ENCODE measurements at regions not wholly inside any gene's neighbourhood (a gene's known extent, or its start where the extent isn't known, plus 50 kb on each side); places are given as distances from the start of the nearest gene placed in this dataset.

- DNase-seq, result no peak
- H3K9me3 ChIP-seq (ENCODE audit: severe bottlenecking), result no peaks in the 10 kb centered on the region
- H3K4me3 ChIP-seq (ENCODE audit: low read depth, low read length), result no peak overlapping the region
- H3K36me3 ChIP-seq, result no peaks in the 10 kb centered on the region
- TF ChIP-seq, protein P1, sequence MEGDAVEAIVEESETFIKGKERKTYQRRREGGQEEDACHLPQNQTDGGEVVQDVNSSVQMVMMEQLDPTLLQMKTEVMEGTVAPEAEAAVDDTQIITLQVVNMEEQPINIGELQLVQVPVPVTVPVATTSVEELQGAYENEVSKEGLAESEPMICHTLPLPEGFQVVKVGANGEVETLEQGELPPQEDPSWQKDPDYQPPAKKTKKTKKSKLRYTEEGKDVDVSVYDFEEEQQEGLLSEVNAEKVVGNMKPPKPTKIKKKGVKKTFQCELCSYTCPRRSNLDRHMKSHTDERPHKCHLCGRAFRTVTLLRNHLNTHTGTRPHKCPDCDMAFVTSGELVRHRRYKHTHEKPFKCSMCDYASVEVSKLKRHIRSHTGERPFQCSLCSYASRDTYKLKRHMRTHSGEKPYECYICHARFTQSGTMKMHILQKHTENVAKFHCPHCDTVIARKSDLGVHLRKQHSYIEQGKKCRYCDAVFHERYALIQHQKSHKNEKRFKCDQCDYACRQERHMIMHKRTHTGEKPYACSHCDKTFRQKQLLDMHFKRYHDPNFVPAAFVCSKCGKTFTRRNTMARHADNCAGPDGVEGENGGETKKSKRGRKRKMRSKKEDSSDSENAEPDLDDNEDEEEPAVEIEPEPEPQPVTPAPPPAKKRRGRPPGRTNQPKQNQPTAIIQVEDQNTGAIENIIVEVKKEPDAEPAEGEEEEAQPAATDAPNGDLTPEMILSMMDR (IDR thresholded peaks at IDR 0.05; ENCODE audit: low read depth, low read length), result no peak
- H3K27me3 ChIP-seq (ENCODE audit: insufficient read depth, low read depth, severe bottlenecking), result no peaks in the 10 kb centered on the region
- H3K27ac ChIP-seq, result no peak overlapping the region
These were observed 811.6 kb upstream of the ARGLU1 start for GRCh38 chr13:107379407-107380155.

DNA sequence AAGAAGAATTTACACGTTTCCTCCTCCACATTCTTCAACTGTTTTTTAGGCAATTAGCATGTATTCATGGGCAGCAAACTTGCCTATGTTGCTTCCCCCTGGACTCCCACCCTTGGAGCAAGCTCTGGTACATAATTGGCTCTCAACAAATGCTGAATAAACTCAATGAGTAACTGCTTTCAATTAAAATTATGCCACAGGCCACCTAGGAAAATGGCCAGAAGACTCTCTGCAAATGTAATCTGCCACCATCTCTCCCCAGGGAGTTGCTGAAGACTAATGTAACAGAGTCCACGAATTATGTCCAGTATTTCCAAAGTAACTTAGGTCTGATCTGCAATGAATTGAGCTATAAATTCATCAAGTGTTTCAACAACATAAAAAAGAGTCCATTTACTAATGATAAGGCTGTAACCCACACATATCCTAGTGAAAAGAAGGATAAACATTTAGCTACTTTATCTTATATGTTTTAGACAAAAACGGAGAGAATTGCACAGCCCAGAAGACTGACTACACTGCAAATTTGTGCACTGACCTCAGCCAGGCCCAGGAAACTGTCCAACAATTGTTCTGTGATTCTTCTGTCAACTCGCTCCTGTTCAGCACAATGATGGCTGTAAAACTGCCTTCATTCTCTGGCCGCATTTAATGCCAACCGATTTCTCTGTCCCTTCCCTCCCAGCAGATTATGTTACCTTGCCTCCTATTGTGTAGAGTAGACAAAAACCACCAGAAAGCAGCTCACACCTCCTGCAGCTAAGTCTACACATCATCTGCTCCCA is 808.6 kb upstream of the ARGLU1 start:
- Histone ChIP-seq H3K4me3 (ENCODE audit: low read depth, low read length) (no peak overlapping the region), H3K27ac (no peak overlapping the region), H3K36me3 (no peaks in the 10 kb centered on the region), H3K27me3 (ENCODE audit: insufficient read depth, low read depth, severe bottlenecking) (no peaks in the 10 kb centered on the region), H3K9me3 (ENCODE audit: severe bottlenecking) (no peaks in the 10 kb centered on the region)
- DNase-seq, result no peak
- TF ChIP-seq, protein P1 (IDR thresholded peaks at IDR 0.05; ENCODE audit: low read depth, low read length), result no peak

DNA sequence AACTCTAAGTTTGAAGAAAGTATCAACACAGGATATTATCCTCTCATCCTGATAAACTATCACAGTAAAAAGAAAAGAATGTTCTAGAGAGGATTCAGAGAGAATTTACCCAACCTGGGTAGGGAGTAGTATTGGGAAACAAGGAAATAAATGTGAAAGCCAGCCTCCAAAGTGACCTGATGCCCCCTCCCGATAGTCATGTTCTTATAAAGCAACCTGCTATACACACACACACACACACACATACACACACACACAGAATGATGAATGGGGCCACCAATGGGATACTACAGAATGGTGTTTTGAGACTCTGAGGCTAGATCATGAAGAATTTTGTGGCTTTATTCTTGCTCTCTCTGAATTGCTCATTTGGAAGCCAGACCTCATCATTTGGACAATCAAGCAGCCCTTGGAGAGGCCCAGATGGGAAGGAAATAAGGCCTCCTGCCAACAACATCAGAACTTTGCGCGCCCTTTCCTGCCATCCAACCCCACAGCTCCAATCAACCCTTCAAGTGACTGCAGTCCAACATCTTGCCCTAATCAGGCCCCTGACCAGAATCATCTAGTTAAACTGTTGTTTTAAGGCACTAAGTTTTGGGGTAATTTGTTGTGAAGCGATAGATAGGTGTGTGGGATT is 807.9 kb upstream of the ARGLU1 start:
- no peak for DNase-seq
- H3K4me3 ChIP-seq (ENCODE audit: low read depth, low read length), result no peak overlapping the region
- no peaks in the 10 kb centered on the region for H3K36me3 ChIP-seq
- H3K9me3 ChIP-seq (ENCODE audit: severe bottlenecking), result no peaks in the 10 kb centered on the region
- TF ChIP-seq, protein P1 (IDR thresholded peaks at IDR 0.05; ENCODE audit: low read depth, low read length), result no peak
- H3K27me3 ChIP-seq (ENCODE audit: insufficient read depth, low read depth, severe bottlenecking), result no peaks in the 10 kb centered on the region
- no peak overlapping the region for H3K27ac ChIP-seq

DNA sequence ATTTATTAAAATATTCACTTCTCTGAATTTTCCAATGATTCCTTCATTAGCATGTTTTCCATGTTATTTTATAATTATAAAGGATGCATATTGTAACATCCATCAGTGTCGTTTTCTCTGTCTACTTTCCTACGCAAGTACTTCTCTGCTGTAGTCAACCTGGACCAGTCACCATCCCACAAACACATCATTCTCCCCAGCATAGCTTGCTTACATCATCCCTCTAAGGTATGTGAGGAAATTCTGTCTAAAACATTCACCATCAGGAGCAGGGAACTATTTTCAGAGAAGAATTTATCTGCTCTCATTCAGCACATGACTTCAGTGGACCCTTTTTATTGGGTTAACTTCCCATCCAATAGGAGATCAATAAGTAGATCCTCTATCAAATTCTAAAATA is 806.1 kb upstream of the ARGLU1 start:
- TF ChIP-seq, protein P1 (IDR thresholded peaks at IDR 0.05; ENCODE audit: low read depth, low read length), result no peak
- no peaks in the 10 kb centered on the region for H3K36me3 ChIP-seq
- no peak for DNase-seq
- no peak overlapping the region for H3K27ac ChIP-seq
- no peaks in the 10 kb centered on the region for H3K9me3 ChIP-seq (ENCODE audit: severe bottlenecking)
- no peak overlapping the region for H3K4me3 ChIP-seq (ENCODE audit: low read depth, low read length)
- H3K27me3 ChIP-seq (ENCODE audit: insufficient read depth, low read depth, severe bottlenecking), result no peaks in the 10 kb centered on the region

- TF ChIP-seq, protein P1 (IDR thresholded peaks at IDR 0.05; ENCODE audit: low read depth, low read length), result peak; percentile 80
- no peak overlapping the region for H3K4me3 ChIP-seq (ENCODE audit: low read depth, low read length)
- no peaks in the 10 kb centered on the region for H3K9me3 ChIP-seq (ENCODE audit: severe bottlenecking)
- no peaks in the 10 kb centered on the region for H3K36me3 ChIP-seq
- no peaks in the 10 kb centered on the region for H3K27me3 ChIP-seq (ENCODE audit: insufficient read depth, low read depth, severe bottlenecking)
- DNase-seq, result no peak
- no peak overlapping the region for H3K27ac ChIP-seq
These were observed 805.6 kb upstream of the ARGLU1 start for GRCh38 chr13:107373551-107373950.

All from WERI-Rb-1 (cell line).